ENCODE measurements at regions not wholly inside any gene's neighbourhood (a gene's known extent, or its start where the extent isn't known, plus 50 kb on each side); places are given as distances from the start of the nearest gene placed in this dataset.

GRCh38 chr4:16329125-16329796 lies 103.0 kb upstream of the TAPT1 start:
- Histone ChIP-seq H3K27ac (ENCODE audit: insufficient read depth, low read depth, low read length) (no peak overlapping the region), H3K79me2 (ENCODE audit: control insufficient read depth, insufficient read depth, low read length) (no peaks in the 10 kb centered on the region), H3K36me3 (ENCODE audit: control insufficient read depth in 2 of 2, extremely low read depth in 1 of 2, insufficient read depth in 2 of 2, low read length in 2 of 2) (no peaks in the 10 kb centered on the region), H4K20me1 (replicated peaks; ENCODE audit: control insufficient read depth, extremely low read depth, insufficient read depth, low read length) (no peaks in the 10 kb centered on the region), H2AFZ (ENCODE audit: low read depth, low read length) (no peak overlapping the region), H3K27me3 (ENCODE audit: control insufficient read depth in 2 of 2, insufficient read depth in 2 of 2, low read length in 2 of 2) (no peaks in the 10 kb centered on the region), H3K9ac (replicated peaks; ENCODE audit: extremely low read depth, insufficient read depth, low read length) (no peak overlapping the region), H3K4me3 (replicated peaks in 1 of 3; ENCODE audit: insufficient read depth in 1 of 3, low read depth in 1 of 3, low read length in 3 of 3) (no peak overlapping the region), H3K4me2 (ENCODE audit: insufficient read depth, low read length) (no peak overlapping the region), H3K9me1 (replicated peaks; ENCODE audit: control insufficient read depth, extremely low read depth, insufficient read depth, low read length) (no peaks in the 10 kb centered on the region), H3K9me3 (replicated peaks; ENCODE audit: control insufficient read depth, insufficient read depth, low read length) (no peaks in the 10 kb centered on the region), H3K4me1 (ENCODE audit: control insufficient read depth, extremely low read depth, insufficient read depth, low read length) (no peaks in the 10 kb centered on the region)
- intact Hi-C loops (cut with micrococcal nuclease): no loop called here
- TF ChIP-seq POLR2AphosphoS5 (IDR thresholded peaks at IDR 0.05; ENCODE audit: insufficient read depth, low read depth, low read length): no peak
- TF ChIP-seq MAX (IDR thresholded peaks at IDR 0.05; ENCODE audit: insufficient read depth, insufficient read length): no peak
- no peak for TF ChIP-seq GATA2 (IDR thresholded peaks at IDR 0.05; ENCODE audit: insufficient read depth, insufficient read length, low read depth, low read length)
- TF ChIP-seq EZH2 (IDR thresholded peaks at IDR 0.05; ENCODE audit: borderline replicate concordance, low read depth, low read length, severe bottlenecking): no peak
- TF ChIP-seq CTCF (IDR thresholded peaks at IDR 0.05; ENCODE audit: extremely low read depth in 1 of 2, insufficient read depth in 1 of 2, low read depth in 1 of 2, low read length in 2 of 2): no peak
- no peak for TF ChIP-seq FOS (IDR thresholded peaks at IDR 0.05; ENCODE audit: borderline replicate concordance, insufficient read depth, low read length)
- no peak for TF ChIP-seq POLR2A (IDR thresholded peaks at IDR 0.05; ENCODE audit: low read depth, low read length)
- TF ChIP-seq JUN (IDR thresholded peaks at IDR 0.05; ENCODE audit: borderline replicate concordance, insufficient read depth, insufficient read length, low read depth): no peak
- TF ChIP-seq MYC (IDR thresholded peaks at IDR 0.05; ENCODE audit: low read depth, low read length): no peak
- ChIA-PET POLR2A (no interaction called here), CTCF (no interaction called here)
- dilution Hi-C loops (cut with MboI; ENCODE audit: extremely low pct_ligation_motif_present, low sequenced_read_pairs): no loop called here
- DNase-seq (ENCODE audit: low read depth, low spot score) (no peak), FAIRE-seq (no peak)
- no TSS peak for BruUV-seq (replicated peaks)

Data from endothelial cell of umbilical vein (primary cell).